CD8-positive, alpha-beta memory T cell (primary cell): ENCODE measurements at regions not wholly inside any gene's neighbourhood (a gene's known extent, or its start where the extent isn't known, plus 50 kb on each side); places are given as distances from the start of the nearest gene placed in this dataset.

ENCODE experiments used
- CTCF ChIA-PET: fragments of 350-600 bp; sonication (Branson Sonifier 250); formaldehyde crosslinking; loops from one replicate; lab custom pipeline; 2021; ENCODE audit warnings: antibody characterized with exemption; lab: Charles Lee
- POLR2A ChIA-PET: fragments of 350-600 bp; sonication (Branson Sonifier 250); formaldehyde crosslinking; loops from one replicate; lab custom pipeline; 2021; ENCODE audit warnings: antibody characterized with exemption; lab: Charles Lee
- DNase-seq, 5 donors: peaks; one replicate each; pipeline versions ENCODE4 v3.0.0 to v3.0.0-alpha.2; 2020 to 2022; ENCODE audit warnings: mixed read lengths in 1 of 5
- H3K27ac ChIP-seq: one replicate; pipeline ENCODE4 v1.7.0; 2013; ENCODE audit warnings: low read depth, mild to moderate bottlenecking, low read length, moderate library complexity
- H3K27me3 ChIP-seq: 2 replicates; pipeline ENCODE4 v1.7.0; 2013; ENCODE audit warnings: low read length, mild to moderate bottlenecking; ENCODE audit not compliant: insufficient read depth, poor library complexity, severe bottlenecking
- H3K36me3 ChIP-seq: 2 replicates; pipeline ENCODE4 v1.7.0; 2013; ENCODE audit warnings: mild to moderate bottlenecking, low read length, moderate library complexity; ENCODE audit not compliant: insufficient read depth
- H3K4me1 ChIP-seq: 2 replicates; pipeline ENCODE4 v1.7.0; 2013; ENCODE audit warnings: mild to moderate bottlenecking, low read length, moderate library complexity; ENCODE audit not compliant: insufficient read depth
- H3K4me3 ChIP-seq: 2 replicates; pipeline ENCODE4 v1.7.0; 2013; ENCODE audit warnings: mild to moderate bottlenecking, low read length
- H3K9me3 ChIP-seq: 2 replicates; pipeline ENCODE4 v1.7.0; 2013; ENCODE audit warnings: mild to moderate bottlenecking, low read length
- H3K27ac Mint-ChIP-seq, 8 donors: one replicate each; pipeline ENCODE4 v1.8.0; 2020 to 2021; ENCODE audit warnings: mixed read lengths in 8 of 8, mild to moderate bottlenecking in 6 of 8, inconsistent platforms in 3 of 8, moderate library complexity in 3 of 8
- H3K27me3 Mint-ChIP-seq, 2 donors: one replicate each; pipeline ENCODE4 v1.8.0; 2020 to 2021; ENCODE audit warnings: mixed read lengths in 2 of 2, mild to moderate bottlenecking in 1 of 2, moderate library complexity in 1 of 2
- H3K36me3 Mint-ChIP-seq, 3 donors: one replicate each; pipeline ENCODE4 v1.8.0; 2020 to 2021; ENCODE audit warnings: mixed read lengths in 3 of 3, inconsistent platforms in 1 of 3, mild to moderate bottlenecking in 1 of 3
- H3K4me1 Mint-ChIP-seq, 3 donors: one replicate each; pipeline ENCODE4 v1.8.0; 2020 to 2021; ENCODE audit warnings: mixed read lengths in 3 of 3, inconsistent platforms in 1 of 3, mild to moderate bottlenecking in 1 of 3
- H3K4me3 Mint-ChIP-seq, 7 donors: one replicate each; pipeline ENCODE4 v1.8.0; 2020 to 2021; ENCODE audit warnings: mixed read lengths in 7 of 7, mild to moderate bottlenecking in 6 of 7, moderate library complexity in 4 of 7, inconsistent platforms in 2 of 7
- H3K9me3 Mint-ChIP-seq, 5 donors: one replicate each; pipeline ENCODE4 v1.8.0; 2020 to 2022; ENCODE audit warnings: mixed read lengths in 5 of 5, mild to moderate bottlenecking in 3 of 5, moderate library complexity in 2 of 5, inconsistent platforms in 1 of 5

DNA sequence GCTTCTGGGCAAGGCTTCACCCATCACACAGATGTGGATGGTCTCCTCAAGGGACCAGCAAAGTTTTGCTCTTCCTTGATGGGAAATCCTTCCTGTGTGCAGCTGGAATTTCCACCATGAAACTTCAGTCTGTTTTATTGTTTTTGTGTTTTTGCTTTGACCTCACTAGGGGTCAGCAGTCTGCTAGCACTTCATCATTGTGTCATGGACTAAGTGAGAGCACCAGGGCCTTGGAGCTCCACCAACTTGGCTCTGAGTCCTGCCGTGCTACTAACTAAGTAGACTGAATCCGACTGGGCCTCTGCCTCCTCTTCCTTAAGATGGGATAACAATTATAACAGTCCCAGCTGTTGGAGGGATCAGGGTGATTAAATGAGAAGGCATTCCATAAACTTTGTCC is 305.8 kb upstream of the NCAM1 start:
- DNase-seq, result no peak
- ChIA-PET POLR2A (no interaction called here), CTCF (no interaction called here)
- Histone ChIP-seq H3K4me1 (no peaks in the 10 kb centered on the region), H3K4me3 (no peak overlapping the region), H3K27ac (no peak overlapping the region), H3K36me3 (no peaks in the 10 kb centered on the region), H3K27me3 (no peaks in the 10 kb centered on the region), H3K9me3 (no peaks in the 10 kb centered on the region)
- Mint-ChIP-seq H3K27ac (no peak overlapping the region), H3K27me3 (peaks cover 5% of the 10 kb centered on the region in 2 donors), H3K4me3 (no peak overlapping the region), H3K4me1 (no peaks in the 10 kb centered on the region), H3K9me3 (peaks cover 0 to 2% (median 0%) of the 10 kb centered on the region in 5 donors), H3K36me3 (no peaks in the 10 kb centered on the region)

GRCh38 chr11:112656772-112657428 is 304.3 kb upstream of the NCAM1 start:
- H3K36me3 ChIP-seq, result no peaks in the 10 kb centered on the region
- H3K27ac Mint-ChIP-seq, result no peak overlapping the region
- H3K9me3 Mint-ChIP-seq, result no peaks in the 10 kb centered on the region
- H3K36me3 Mint-ChIP-seq, result no peaks in the 10 kb centered on the region
- no peaks in the 10 kb centered on the region for H3K4me1 ChIP-seq
- H3K27me3 Mint-ChIP-seq, result peaks cover 2 to 5% of the 10 kb centered on the region in 2 donors
- POLR2A ChIA-PET, result no interaction called here
- H3K4me3 ChIP-seq, result no peak overlapping the region
- no peak overlapping the region for H3K4me3 Mint-ChIP-seq
- H3K27ac ChIP-seq, result no peak overlapping the region
- CTCF ChIA-PET, result no interaction called here
- DNase-seq, result no peak
- H3K4me1 Mint-ChIP-seq, result no peaks in the 10 kb centered on the region
- no peaks in the 10 kb centered on the region for H3K9me3 ChIP-seq
- no peaks in the 10 kb centered on the region for H3K27me3 ChIP-seq

DNA sequence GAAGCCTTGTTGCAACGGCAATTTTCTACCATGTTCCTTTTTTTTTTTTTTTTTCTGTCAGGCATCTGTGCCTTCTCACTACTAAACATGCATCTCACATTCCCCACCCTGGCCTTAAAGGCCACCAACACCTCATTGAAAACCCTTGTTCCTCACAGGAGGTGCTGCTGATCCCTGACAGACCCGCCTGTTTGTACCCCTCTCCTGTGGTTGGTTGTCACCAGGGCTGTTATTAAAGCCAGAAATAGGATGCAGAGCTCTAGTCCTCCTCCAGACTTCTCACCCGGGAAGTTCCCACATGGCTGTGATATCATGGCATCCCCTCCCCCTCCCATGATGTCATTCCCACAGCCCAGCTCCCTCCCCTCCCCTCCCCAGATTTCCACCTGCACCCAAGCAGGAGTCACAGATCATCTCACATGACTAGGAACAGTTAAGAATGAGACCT is 302.8 kb upstream of the NCAM1 start:
- H3K36me3 Mint-ChIP-seq, result peaks cover 0 to 2% (median 0%) of the 10 kb centered on the region in 3 donors
- H3K27ac Mint-ChIP-seq, result no peak overlapping the region
- no peaks in the 10 kb centered on the region for H3K4me1 Mint-ChIP-seq
- Histone ChIP-seq H3K27ac (no peak overlapping the region), H3K36me3 (no peaks in the 10 kb centered on the region), H3K27me3 (no peaks in the 10 kb centered on the region), H3K4me3 (no peak overlapping the region), H3K9me3 (no peaks in the 10 kb centered on the region), H3K4me1 (no peaks in the 10 kb centered on the region)
- H3K9me3 Mint-ChIP-seq, result no peaks in the 10 kb centered on the region
- CTCF ChIA-PET, result no interaction called here
- no peak overlapping the region for H3K4me3 Mint-ChIP-seq
- no peak for DNase-seq
- H3K27me3 Mint-ChIP-seq, result peaks cover 0 to 2% of the 10 kb centered on the region in 2 donors
- POLR2A ChIA-PET, result no interaction called here

DNA sequence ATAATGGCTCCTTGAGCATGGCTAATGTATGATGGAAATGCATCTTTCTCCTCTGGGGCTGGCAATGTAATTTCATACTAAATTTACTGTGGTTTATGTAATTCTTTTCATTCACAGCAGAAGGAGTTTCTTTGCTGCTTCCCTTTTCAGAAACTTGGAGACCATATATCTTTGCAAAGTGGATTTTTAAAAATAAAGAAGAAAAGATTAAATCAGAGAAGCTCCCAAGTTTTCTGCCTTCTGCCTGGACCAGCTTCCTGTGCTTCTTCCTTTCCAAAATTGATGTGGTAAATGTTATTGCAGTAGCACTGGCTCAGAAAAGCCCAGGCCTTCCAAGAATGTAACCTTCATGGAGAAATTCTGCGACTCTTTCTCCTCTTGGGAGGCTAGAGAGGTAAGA is 300.1 kb upstream of the NCAM1 start:
- no peak overlapping the region for H3K4me3 Mint-ChIP-seq
- H3K27ac Mint-ChIP-seq, result no peak overlapping the region
- Histone ChIP-seq H3K4me1 (no peaks in the 10 kb centered on the region), H3K27me3 (no peaks in the 10 kb centered on the region), H3K36me3 (no peaks in the 10 kb centered on the region), H3K27ac (no peak overlapping the region), H3K9me3 (no peaks in the 10 kb centered on the region), H3K4me3 (no peak overlapping the region)
- H3K9me3 Mint-ChIP-seq, result no peaks in the 10 kb centered on the region
- no peak for DNase-seq
- ChIA-PET POLR2A (no interaction called here), CTCF (no interaction called here)
- no peaks in the 10 kb centered on the region for H3K4me1 Mint-ChIP-seq
- H3K27me3 Mint-ChIP-seq, result peaks cover 0 to 2% of the 10 kb centered on the region in 2 donors
- peaks cover 0 to 2% (median 0%) of the 10 kb centered on the region in 3 donors for H3K36me3 Mint-ChIP-seq

DNA sequence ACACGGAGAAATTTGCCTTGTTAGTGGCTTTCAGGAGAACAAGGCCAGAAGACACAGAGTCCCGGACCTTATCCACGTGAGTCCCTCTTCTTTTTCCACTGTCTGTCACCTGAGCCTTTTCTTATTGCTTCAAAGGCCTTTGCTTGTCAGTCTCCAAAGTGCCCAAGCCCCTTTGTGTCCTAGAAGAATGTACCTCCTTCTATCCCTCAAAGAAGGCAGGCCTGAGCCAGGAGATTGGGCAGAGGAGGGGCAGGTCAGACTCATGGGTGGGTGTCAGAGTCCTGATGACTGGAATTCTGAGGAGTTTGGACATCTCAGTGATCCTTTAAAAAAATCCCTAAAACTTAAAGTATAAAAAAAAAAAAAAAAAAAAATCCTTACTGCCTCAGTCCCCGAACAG is 299.6 kb upstream of the NCAM1 start:
- Histone ChIP-seq H3K27ac (no peak overlapping the region), H3K27me3 (no peaks in the 10 kb centered on the region), H3K4me3 (no peak overlapping the region), H3K9me3 (no peaks in the 10 kb centered on the region), H3K4me1 (no peaks in the 10 kb centered on the region), H3K36me3 (no peaks in the 10 kb centered on the region)
- DNase-seq, result no peak
- H3K27me3 Mint-ChIP-seq, result peaks cover 0 to 2% of the 10 kb centered on the region in 2 donors
- no peaks in the 10 kb centered on the region for H3K4me1 Mint-ChIP-seq
- no peaks in the 10 kb centered on the region for H3K9me3 Mint-ChIP-seq
- peaks cover 0 to 2% (median 0%) of the 10 kb centered on the region in 3 donors for H3K36me3 Mint-ChIP-seq
- H3K27ac Mint-ChIP-seq, result no peak overlapping the region
- ChIA-PET POLR2A (no interaction called here), CTCF (no interaction called here)
- H3K4me3 Mint-ChIP-seq, result no peak overlapping the region

DNA sequence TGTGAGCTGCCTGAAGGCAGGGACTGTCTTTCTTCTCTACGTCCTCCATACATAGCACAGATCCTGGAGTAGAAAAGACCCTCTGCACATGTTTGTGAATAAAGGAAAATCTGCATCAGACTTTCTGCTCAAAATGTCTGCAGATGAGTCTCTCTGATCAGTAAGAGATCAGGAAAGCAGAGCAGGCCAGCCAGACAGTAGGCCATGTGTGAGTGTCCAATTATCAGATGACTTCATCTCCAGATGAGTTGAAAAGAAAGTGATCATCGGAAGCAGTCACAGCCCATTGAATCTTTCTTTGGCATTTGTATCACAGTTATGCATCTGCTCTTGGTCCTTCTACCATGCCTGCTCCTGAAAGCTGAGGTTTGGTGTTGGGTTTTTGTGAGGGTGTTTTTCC is 298.7 kb upstream of the NCAM1 start:
- Mint-ChIP-seq H3K27ac (no peak overlapping the region), H3K4me1 (no peaks in the 10 kb centered on the region), H3K27me3 (peaks cover 0 to 2% of the 10 kb centered on the region in 2 donors), H3K4me3 (no peak overlapping the region), H3K36me3 (peaks cover 0 to 2% (median 0%) of the 10 kb centered on the region in 3 donors), H3K9me3 (no peaks in the 10 kb centered on the region)
- H3K4me3 ChIP-seq, result no peak overlapping the region
- DNase-seq, result no peak
- H3K27ac ChIP-seq, result no peak overlapping the region
- no peaks in the 10 kb centered on the region for H3K36me3 ChIP-seq
- ChIA-PET CTCF (interaction anchor here (0.8 kb wide), 1 partner anchor 13 kb away, joined by 3 read pairs; no protein-coding TSS in a partner anchor), POLR2A (no interaction called here)
- H3K9me3 ChIP-seq, result no peaks in the 10 kb centered on the region
- no peaks in the 10 kb centered on the region for H3K27me3 ChIP-seq
- H3K4me1 ChIP-seq, result no peaks in the 10 kb centered on the region

GRCh38 chr11:112663947-112664634 is 297.1 kb upstream of the NCAM1 start:
- CTCF ChIA-PET, result no interaction called here
- H3K36me3 Mint-ChIP-seq, result peaks cover 0 to 2% (median 0%) of the 10 kb centered on the region in 3 donors
- POLR2A ChIA-PET, result no interaction called here
- H3K4me1 ChIP-seq, result no peaks in the 10 kb centered on the region
- no peak overlapping the region for H3K4me3 ChIP-seq
- no peaks in the 10 kb centered on the region for H3K36me3 ChIP-seq
- H3K9me3 Mint-ChIP-seq, result no peaks in the 10 kb centered on the region
- peaks cover 5% of the 10 kb centered on the region in 2 donors for H3K27me3 Mint-ChIP-seq
- no peaks in the 10 kb centered on the region for H3K9me3 ChIP-seq
- H3K27me3 ChIP-seq, result no peaks in the 10 kb centered on the region
- no peaks in the 10 kb centered on the region for H3K4me1 Mint-ChIP-seq
- no peak overlapping the region for H3K4me3 Mint-ChIP-seq
- no peak overlapping the region for H3K27ac Mint-ChIP-seq
- no peak for DNase-seq
- no peak overlapping the region for H3K27ac ChIP-seq

DNA sequence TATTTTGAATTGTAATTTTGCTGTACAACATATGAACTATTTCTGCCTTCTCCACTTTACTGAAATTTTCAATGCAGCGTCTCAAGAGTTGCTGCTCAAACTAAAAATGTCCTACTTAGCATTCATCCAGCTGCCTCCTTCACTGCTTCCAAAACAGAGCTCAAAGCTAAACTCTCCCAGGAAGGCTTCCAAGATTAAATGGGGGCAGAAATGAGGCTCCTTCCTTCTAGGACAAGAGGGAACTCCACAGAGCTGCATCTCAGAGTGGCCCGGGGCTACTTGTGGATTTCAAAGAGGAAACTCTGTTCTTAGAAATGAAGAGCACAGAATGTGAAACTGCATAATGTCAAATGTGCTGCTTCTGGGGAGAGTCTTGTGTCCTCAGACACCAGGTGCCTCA is 295.9 kb upstream of the NCAM1 start:
- H3K27me3 ChIP-seq, result no peaks in the 10 kb centered on the region
- no peaks in the 10 kb centered on the region for H3K4me1 ChIP-seq
- H3K9me3 ChIP-seq, result no peaks in the 10 kb centered on the region
- Mint-ChIP-seq H3K9me3 (no peaks in the 10 kb centered on the region), H3K36me3 (peaks cover 0 to 2% (median 0%) of the 10 kb centered on the region in 3 donors), H3K4me1 (no peaks in the 10 kb centered on the region), H3K4me3 (no peak overlapping the region), H3K27ac (no peak overlapping the region), H3K27me3 (peaks cover 3 to 5% of the 10 kb centered on the region in 2 donors)
- H3K4me3 ChIP-seq, result no peak overlapping the region
- CTCF ChIA-PET, result no interaction called here
- H3K36me3 ChIP-seq, result no peaks in the 10 kb centered on the region
- POLR2A ChIA-PET, result no interaction called here
- DNase-seq, result no peak
- H3K27ac ChIP-seq, result no peak overlapping the region
